ENCODE measurements at regions not wholly inside any gene's neighbourhood (a gene's known extent, or its start where the extent isn't known, plus 50 kb on each side); places are given as distances from the start of the nearest gene placed in this dataset.

DNA sequence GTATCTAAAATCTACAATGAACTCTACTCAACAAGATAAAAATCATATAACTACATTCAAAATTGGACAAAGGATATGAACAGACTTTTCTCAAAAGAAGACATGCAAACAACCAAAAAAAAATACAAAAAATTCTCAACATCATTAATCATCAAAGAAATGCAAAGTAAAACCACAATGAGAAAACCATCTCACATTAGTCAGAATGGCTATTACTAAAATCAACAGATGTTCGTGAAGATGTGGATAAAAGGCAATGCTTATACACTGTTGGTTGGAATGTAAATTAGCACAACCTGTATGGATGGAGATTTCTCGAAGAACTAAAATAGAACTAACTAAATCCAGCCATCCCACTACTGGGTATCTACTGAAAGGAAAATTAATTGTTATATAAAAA lies 1080.8 kb downstream of the AMY1C start:
- Histone ChIP-seq H3K4me3 (no peak overlapping the region), H3K9me2 (replicated peaks; ENCODE audit: insufficient read depth) (no peaks in the 10 kb centered on the region), H3K36me3 (replicated peaks; ENCODE audit: insufficient read depth, low read depth) (no peaks in the 10 kb centered on the region), H3K27me3 (no peaks in the 10 kb centered on the region), H3K27ac (no peak overlapping the region), H3K9me3 (ENCODE audit: low read depth) (no peaks in the 10 kb centered on the region), H3K4me1 (ENCODE audit: insufficient read depth) (no peaks in the 10 kb centered on the region), H3K79me2 (no peaks in the 10 kb centered on the region), H3K4me2 (no peak overlapping the region), H4K20me1 (ENCODE audit: insufficient read depth, poor library complexity, severe bottlenecking) (no peaks in the 10 kb centered on the region), H2AFZ (no peak overlapping the region)
- WGBS (ENCODE audit: low lambda C conversion rate, missing lambda C conversion rate): 91% methylated on average over 2 of the region's 2 CpGs
- no peak for DNase-seq (ENCODE audit: low spot score)
- TF ChIP-seq EZH2 (IDR thresholded peaks at IDR 0.05; ENCODE audit: borderline replicate concordance) (no peak), EZH2phosphoT487 (IDR thresholded peaks at IDR 0.05; ENCODE audit: low read depth, severe bottlenecking, unreplicated experiment) (no peak)
- TF ChIP-seq, protein P1, sequence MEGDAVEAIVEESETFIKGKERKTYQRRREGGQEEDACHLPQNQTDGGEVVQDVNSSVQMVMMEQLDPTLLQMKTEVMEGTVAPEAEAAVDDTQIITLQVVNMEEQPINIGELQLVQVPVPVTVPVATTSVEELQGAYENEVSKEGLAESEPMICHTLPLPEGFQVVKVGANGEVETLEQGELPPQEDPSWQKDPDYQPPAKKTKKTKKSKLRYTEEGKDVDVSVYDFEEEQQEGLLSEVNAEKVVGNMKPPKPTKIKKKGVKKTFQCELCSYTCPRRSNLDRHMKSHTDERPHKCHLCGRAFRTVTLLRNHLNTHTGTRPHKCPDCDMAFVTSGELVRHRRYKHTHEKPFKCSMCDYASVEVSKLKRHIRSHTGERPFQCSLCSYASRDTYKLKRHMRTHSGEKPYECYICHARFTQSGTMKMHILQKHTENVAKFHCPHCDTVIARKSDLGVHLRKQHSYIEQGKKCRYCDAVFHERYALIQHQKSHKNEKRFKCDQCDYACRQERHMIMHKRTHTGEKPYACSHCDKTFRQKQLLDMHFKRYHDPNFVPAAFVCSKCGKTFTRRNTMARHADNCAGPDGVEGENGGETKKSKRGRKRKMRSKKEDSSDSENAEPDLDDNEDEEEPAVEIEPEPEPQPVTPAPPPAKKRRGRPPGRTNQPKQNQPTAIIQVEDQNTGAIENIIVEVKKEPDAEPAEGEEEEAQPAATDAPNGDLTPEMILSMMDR (IDR thresholded peaks at IDR 0.05; ENCODE audit: poor library complexity): no peak

DNA sequence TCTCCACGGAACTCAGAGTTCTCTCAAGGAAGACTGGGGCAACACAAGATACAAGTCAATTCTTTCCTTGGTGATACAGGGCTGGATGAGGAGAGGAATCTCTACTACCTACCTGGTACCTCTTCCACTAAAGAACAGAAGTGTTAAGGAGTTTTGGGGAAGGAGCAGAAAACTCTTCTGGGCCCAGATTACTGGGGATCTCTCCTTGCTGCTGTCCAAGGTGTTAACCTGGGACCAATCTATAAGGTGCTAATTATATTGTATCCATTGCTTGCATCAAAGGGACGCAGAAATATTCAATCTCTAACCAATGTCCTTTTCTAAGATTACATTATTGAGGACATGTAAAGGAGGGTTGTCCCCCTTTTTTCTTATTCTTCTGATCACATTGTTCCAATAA lies 1102.5 kb downstream of the AMY1C start:
- Histone ChIP-seq H4K20me1 (ENCODE audit: insufficient read depth, poor library complexity, severe bottlenecking) (no peaks in the 10 kb centered on the region), H3K36me3 (replicated peaks; ENCODE audit: insufficient read depth, low read depth) (no peaks in the 10 kb centered on the region), H3K4me3 (no peak overlapping the region), H3K4me2 (no peak overlapping the region), H3K27ac (no peak overlapping the region), H3K4me1 (ENCODE audit: insufficient read depth) (no peaks in the 10 kb centered on the region), H3K79me2 (no peaks in the 10 kb centered on the region), H3K9me2 (replicated peaks; ENCODE audit: insufficient read depth) (no peaks in the 10 kb centered on the region), H3K27me3 (no peaks in the 10 kb centered on the region), H2AFZ (no peak overlapping the region), H3K9me3 (ENCODE audit: low read depth) (no peaks in the 10 kb centered on the region)
- WGBS (ENCODE audit: low lambda C conversion rate, missing lambda C conversion rate): 85% methylated on average over 2 of the region's 2 CpGs
- DNase-seq (ENCODE audit: low spot score): no peak
- TF ChIP-seq EZH2phosphoT487 (IDR thresholded peaks at IDR 0.05; ENCODE audit: low read depth, severe bottlenecking, unreplicated experiment) (no peak), EZH2 (IDR thresholded peaks at IDR 0.05; ENCODE audit: borderline replicate concordance) (no peak)
- TF ChIP-seq, protein P1 (IDR thresholded peaks at IDR 0.05; ENCODE audit: poor library complexity): no peak

DNA sequence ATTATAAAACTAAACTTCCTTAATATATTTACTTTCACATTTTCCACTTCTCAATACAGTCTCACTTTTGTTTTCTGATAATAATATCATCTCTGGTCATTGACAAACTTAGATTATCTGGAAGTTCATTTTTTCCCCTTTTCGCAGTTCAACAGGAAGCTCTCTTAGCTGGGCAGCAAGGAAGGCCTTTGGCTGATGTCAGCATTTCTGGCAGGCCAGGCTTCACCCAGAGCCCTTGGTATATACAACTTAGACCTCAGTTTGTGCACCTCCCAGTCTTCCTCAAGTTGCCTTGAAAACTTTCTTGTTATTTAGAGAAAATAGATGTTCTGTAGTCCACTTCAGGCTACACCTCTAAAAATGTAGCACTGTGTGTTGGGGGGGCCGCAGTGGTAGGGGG lies 1103.6 kb downstream of the AMY1C start:
- Histone ChIP-seq H3K27ac (no peak overlapping the region), H3K36me3 (replicated peaks; ENCODE audit: insufficient read depth, low read depth) (no peaks in the 10 kb centered on the region), H3K4me2 (no peak overlapping the region), H3K27me3 (no peaks in the 10 kb centered on the region), H3K4me3 (no peak overlapping the region), H4K20me1 (ENCODE audit: insufficient read depth, poor library complexity, severe bottlenecking) (no peaks in the 10 kb centered on the region), H3K9me2 (replicated peaks; ENCODE audit: insufficient read depth) (no peaks in the 10 kb centered on the region), H3K79me2 (no peaks in the 10 kb centered on the region), H3K4me1 (ENCODE audit: insufficient read depth) (no peaks in the 10 kb centered on the region), H3K9me3 (ENCODE audit: low read depth) (no peaks in the 10 kb centered on the region), H2AFZ (no peak overlapping the region)
- DNase-seq (ENCODE audit: low spot score): no peak
- TF ChIP-seq, protein P1 (IDR thresholded peaks at IDR 0.05; ENCODE audit: poor library complexity): no peak
- TF ChIP-seq EZH2 (IDR thresholded peaks at IDR 0.05; ENCODE audit: borderline replicate concordance) (no peak), EZH2phosphoT487 (IDR thresholded peaks at IDR 0.05; ENCODE audit: low read depth, severe bottlenecking, unreplicated experiment) (no peak)
- WGBS (ENCODE audit: low lambda C conversion rate, missing lambda C conversion rate): 98% methylated on average over 2 of the region's 2 CpGs

DNA sequence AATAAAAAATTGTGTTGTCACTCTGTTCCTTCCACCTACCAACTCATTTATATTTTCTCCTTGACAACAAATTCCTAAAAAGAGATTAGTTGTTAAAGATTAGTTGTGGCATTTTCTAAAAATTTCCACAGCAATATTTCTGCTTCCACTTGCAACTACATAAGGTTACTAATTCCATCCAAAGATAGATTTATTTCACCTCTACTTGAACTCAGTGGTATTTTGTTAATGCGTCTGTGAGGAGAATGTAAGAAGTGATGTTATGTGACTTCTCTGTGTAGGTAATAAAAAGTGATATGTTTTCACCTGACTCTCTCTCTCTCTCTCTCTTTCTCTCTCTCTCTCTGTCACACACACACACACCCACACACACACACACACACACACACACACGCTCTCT lies 1104.8 kb downstream of the AMY1C start:
- TF ChIP-seq EZH2phosphoT487 (IDR thresholded peaks at IDR 0.05; ENCODE audit: low read depth, severe bottlenecking, unreplicated experiment): no peak
- no peak for TF ChIP-seq EZH2 (IDR thresholded peaks at IDR 0.05; ENCODE audit: borderline replicate concordance)
- TF ChIP-seq, protein P1 (IDR thresholded peaks at IDR 0.05; ENCODE audit: poor library complexity): no peak
- no peak overlapping the region for H2AFZ ChIP-seq

More for the DNA sequence above, 1104.8 kb downstream of the AMY1C start:
- Histone ChIP-seq H3K9me3 (ENCODE audit: low read depth) (no peaks in the 10 kb centered on the region), H4K20me1 (ENCODE audit: insufficient read depth, poor library complexity, severe bottlenecking) (no peaks in the 10 kb centered on the region), H3K79me2 (no peaks in the 10 kb centered on the region), H3K27ac (no peak overlapping the region), H3K4me1 (ENCODE audit: insufficient read depth) (no peaks in the 10 kb centered on the region), H3K4me2 (no peak overlapping the region), H3K9me2 (replicated peaks; ENCODE audit: insufficient read depth) (no peaks in the 10 kb centered on the region), H3K27me3 (no peaks in the 10 kb centered on the region), H3K36me3 (replicated peaks; ENCODE audit: insufficient read depth, low read depth) (no peaks in the 10 kb centered on the region), H3K4me3 (no peak overlapping the region)
- 85% methylated on average over 2 of the region's 2 CpGs for WGBS (ENCODE audit: low lambda C conversion rate, missing lambda C conversion rate)
- DNase-seq (ENCODE audit: low spot score): no peak
